Loucy (cell line): ENCODE measurements at regions not wholly inside any gene's neighbourhood (a gene's known extent, or its start where the extent isn't known, plus 50 kb on each side); places are given as distances from the start of the nearest gene placed in this dataset.

Source experiments
- H2AFZ ChIP-seq: fragments of 200-600 bp; sonication (generic); 2 replicates; pipeline ENCODE4 v1.6.0; 2016; ENCODE audit warnings: antibody characterized with exemption, mild to moderate bottlenecking, low read length, moderate library complexity
- H3F3A ChIP-seq: fragments of 200-600 bp; 2 replicates; pipeline ENCODE4 v1.6.0; 2016; ENCODE audit warnings: antibody characterized with exemption, low read depth, mild to moderate bottlenecking
- H3K27me3 ChIP-seq: fragments of 200-600 bp; sonication (generic); 2 replicates; pipeline ENCODE4 v1.6.1; 2014; ENCODE audit warnings: low read length, mild to moderate bottlenecking; ENCODE audit not compliant: insufficient read depth, poor library complexity, severe bottlenecking
- H3K36me3 ChIP-seq: fragments of 200-600 bp; sonication (generic); 2 replicates; pipeline ENCODE4 v1.6.1; 2016; ENCODE audit warnings: low read length; ENCODE audit not compliant: insufficient read depth
- H3K4me1 ChIP-seq: fragments of 200-600 bp; sonication (generic); 2 replicates; pipeline ENCODE4 v1.5.1; 2014; ENCODE audit warnings: low read length, mild to moderate bottlenecking; ENCODE audit not compliant: insufficient read depth, poor library complexity, severe bottlenecking
- H3K4me2 ChIP-seq: fragments of 200-600 bp; sonication (generic); 2 replicates; pipeline ENCODE4 v1.6.0; 2014; ENCODE audit warnings: antibody characterized with exemption, low read length, low read depth, mild to moderate bottlenecking; ENCODE audit not compliant: poor library complexity, severe bottlenecking
- H3K4me3 ChIP-seq: fragments of 200-600 bp; sonication (generic); 2 replicates; pipeline ENCODE4 v1.5.1; 2014; ENCODE audit warnings: low read length, mild to moderate bottlenecking, mixed read lengths; ENCODE audit not compliant: poor library complexity, severe bottlenecking
- H3K79me2 ChIP-seq: fragments of 200-600 bp; sonication (generic); 2 replicates; pipeline ENCODE4 v1.6.1; 2014; ENCODE audit warnings: low read length; ENCODE audit not compliant: insufficient read depth
- H3K9ac ChIP-seq: fragments of 200-600 bp; sonication (generic); 2 replicates; pipeline ENCODE4 v1.6.0; 2014; ENCODE audit warnings: mild to moderate bottlenecking, low read depth, low read length, moderate library complexity; ENCODE audit not compliant: poor library complexity, severe bottlenecking
- H3K9me2 ChIP-seq: fragments of 200-600 bp; sonication (generic); replicated peaks from 2 replicates; pipeline ENCODE4 v1.6.1; 2016; ENCODE audit warnings: low read depth, low read length, mixed read lengths
- H3K9me3 ChIP-seq: fragments of 200-600 bp; sonication (generic); 2 replicates; pipeline ENCODE4 v1.6.1; 2014; ENCODE audit warnings: mild to moderate bottlenecking, antibody characterized with exemption, low read length, low read depth; ENCODE audit not compliant: insufficient read depth
- H4K20me1 ChIP-seq: fragments of 200-600 bp; sonication (generic); 2 replicates; pipeline ENCODE4 v1.6.0; 2014; ENCODE audit warnings: antibody characterized with exemption, low read length, mild to moderate bottlenecking; ENCODE audit not compliant: insufficient read depth, poor library complexity, severe bottlenecking
- CTCF ChIP-seq: fragments of 200-600 bp; sonication (generic); conservative IDR thresholded peaks from 2 replicates; pipeline ENCODE4 v1.5.1; 2014; ENCODE audit warnings: mild to moderate bottlenecking, antibody characterized with exemption, low read length
- EZH2phosphoT487 ChIP-seq: fragments of 200-600 bp; IDR thresholded peaks from 2 replicates; pipeline ENCODE4 v1.6.1; 2018; ENCODE audit warnings: antibody characterized with exemption, mild to moderate bottlenecking, moderate library complexity, borderline replicate concordance

GRCh38 chr13:30108216-30108912 is 199.0 kb downstream of the KATNAL1 start:
- no peak overlapping the region for H3K4me3 ChIP-seq
- no peak overlapping the region for H2AFZ ChIP-seq
- H3K27me3 ChIP-seq = no peaks in the 10 kb centered on the region
- H4K20me1 ChIP-seq = no peaks in the 10 kb centered on the region
- TF ChIP-seq EZH2phosphoT487 (no peak), CTCF (no peak)
- no peaks in the 10 kb centered on the region for H3K9me2 ChIP-seq
- H3K9me3 ChIP-seq = no peaks in the 10 kb centered on the region
- no peaks in the 10 kb centered on the region for H3F3A ChIP-seq
- no peaks in the 10 kb centered on the region for H3K36me3 ChIP-seq
- no peaks in the 10 kb centered on the region for H3K79me2 ChIP-seq
- no peak overlapping the region for H3K9ac ChIP-seq
- H3K4me2 ChIP-seq = no peak overlapping the region
- peaks cover 3% of the 10 kb centered on the region for H3K4me1 ChIP-seq

DNA sequence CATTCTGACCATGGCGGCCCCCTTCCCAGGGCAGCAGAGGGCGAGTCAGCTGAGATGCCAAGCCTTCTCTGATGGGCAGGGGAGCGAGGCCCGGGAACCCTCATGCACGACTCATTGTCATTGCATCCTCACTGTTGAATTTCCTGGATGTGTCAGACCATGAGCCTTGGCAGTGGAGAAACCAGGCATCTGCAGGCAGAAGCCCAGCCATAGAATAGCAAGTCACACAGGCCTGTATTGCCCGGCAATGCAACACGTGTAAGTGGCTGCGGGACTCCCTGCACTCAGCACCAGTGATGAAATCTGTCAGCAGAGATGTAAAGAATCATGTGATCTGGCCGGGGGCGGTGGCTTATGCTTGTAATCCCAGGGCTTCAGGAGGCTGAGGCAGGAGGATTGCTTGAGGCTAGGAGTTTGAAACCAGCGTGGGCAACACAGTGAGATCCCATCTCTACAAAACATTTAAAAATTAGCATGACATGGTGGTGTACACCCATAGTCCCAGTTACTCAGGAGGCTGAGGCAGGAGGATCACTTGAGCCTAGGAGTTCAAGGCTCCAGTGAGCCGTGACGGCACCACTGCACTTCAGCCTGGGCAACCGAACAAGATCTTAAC is 199.7 kb downstream of the KATNAL1 start:
- Histone ChIP-seq H3F3A (no peaks in the 10 kb centered on the region), H3K4me3 (no peak overlapping the region), H4K20me1 (no peaks in the 10 kb centered on the region), H3K27me3 (no peaks in the 10 kb centered on the region), H3K4me1 (peaks cover 3% of the 10 kb centered on the region), H3K79me2 (no peaks in the 10 kb centered on the region), H3K9me2 (no peaks in the 10 kb centered on the region), H3K9me3 (no peaks in the 10 kb centered on the region), H3K36me3 (no peaks in the 10 kb centered on the region), H3K9ac (no peak overlapping the region), H3K4me2 (no peak overlapping the region), H2AFZ (no peak overlapping the region)
- TF ChIP-seq CTCF = no peak
- TF ChIP-seq EZH2phosphoT487 = no peak

- no peak overlapping the region for H3K4me2 ChIP-seq
- no peak overlapping the region for H3K9ac ChIP-seq
- H3K36me3 ChIP-seq = no peaks in the 10 kb centered on the region
- no peaks in the 10 kb centered on the region for H3K9me2 ChIP-seq
- H2AFZ ChIP-seq = no peak overlapping the region
- H3K9me3 ChIP-seq = no peaks in the 10 kb centered on the region
- TF ChIP-seq EZH2phosphoT487 (no peak), CTCF (no peak)
- no peaks in the 10 kb centered on the region for H3F3A ChIP-seq
- no peak overlapping the region for H3K4me3 ChIP-seq
- no peaks in the 10 kb centered on the region for H4K20me1 ChIP-seq
- H3K79me2 ChIP-seq = no peaks in the 10 kb centered on the region
- no peaks in the 10 kb centered on the region for H3K27me3 ChIP-seq
- peaks cover 3% of the 10 kb centered on the region for H3K4me1 ChIP-seq
These were observed 200.2 kb downstream of the KATNAL1 start for GRCh38 chr13:30107121-30107520.
